Caco-2 (cell line): ENCODE measurements at regions not wholly inside any gene's neighbourhood (a gene's known extent, or its start where the extent isn't known, plus 50 kb on each side); places are given as distances from the start of the nearest gene placed in this dataset.

Experiments used
- BruUV-seq: library from RNA; stranded (reverse); fragments of 400-500 nt; replicated peaks from 2 replicates; lab custom pipeline; 2021; lab: Mats Ljungman, UMichigan
- CTCF ChIA-PET: fragments of 300-600 bp; sonication (Branson Sonifier 250); formaldehyde crosslinking; loops from one replicate; lab custom pipeline; 2022; ENCODE audit warnings: antibody characterized with exemption; lab: Charles Lee
- POLR2A ChIA-PET: fragments of 300-600 bp; sonication (Branson Sonifier 250); formaldehyde crosslinking; loops from one replicate; lab custom pipeline; 2022; ENCODE audit warnings: antibody characterized with exemption; lab: Charles Lee
- DNase-seq, 2 experiments: peaks; one replicate each; pipeline versions ENCODE4 v3.0.0 to v3.0.0-alpha.2; 2020 to 2022
- H3K27me3 ChIP-seq: replicated peaks from 2 replicates; pipeline ENCODE4 v1.6.0; 2011; ENCODE audit warnings: low read length; ENCODE audit not compliant: control insufficient read depth, insufficient read depth
- H3K36me3 ChIP-seq: 2 replicates; pipeline ENCODE4 v1.5.1; 2011; ENCODE audit warnings: low read length; ENCODE audit not compliant: control insufficient read depth, insufficient read depth
- H3K4me1 ChIP-seq: fragments of 250-450 bp; sonication (Bioruptor Pico); 2 replicates; pipeline ENCODE4 v1.5.1; 2020; ENCODE audit warnings: mild to moderate bottlenecking
- H3K4me3 ChIP-seq: 2 replicates; pipeline ENCODE4 v1.5.1; 2011; ENCODE audit warnings: low read depth, mild to moderate bottlenecking, control low read depth, low read length
- H3K9me3 ChIP-seq: fragments of 250-450 bp; sonication (Bioruptor Pico); 2 replicates; pipeline ENCODE4 v1.5.1; 2020; ENCODE audit warnings: mild to moderate bottlenecking, moderate library complexity
- H3K27ac Mint-ChIP-seq: one replicate; pipeline ENCODE4 v1.8.0; 2022; ENCODE audit warnings: mixed read lengths; ENCODE audit not compliant: unreplicated experiment
- H3K27me3 Mint-ChIP-seq: one replicate; pipeline ENCODE4 v1.8.0; 2022; ENCODE audit warnings: mixed read lengths; ENCODE audit not compliant: insufficient read depth, unreplicated experiment
- H3K36me3 Mint-ChIP-seq: one replicate; pipeline ENCODE4 v1.8.0; 2022; ENCODE audit warnings: mild to moderate bottlenecking, mixed read lengths; ENCODE audit not compliant: insufficient read depth, unreplicated experiment
- H3K4me1 Mint-ChIP-seq: one replicate; pipeline ENCODE4 v1.8.0; 2022; ENCODE audit warnings: low read depth, mixed read lengths; ENCODE audit not compliant: unreplicated experiment
- H3K4me3 Mint-ChIP-seq: one replicate; pipeline ENCODE4 v1.8.0; 2022; ENCODE audit warnings: mild to moderate bottlenecking, moderate library complexity, mixed read lengths; ENCODE audit not compliant: unreplicated experiment
- H3K9me3 Mint-ChIP-seq: one replicate; pipeline ENCODE4 v1.8.0; 2022; ENCODE audit warnings: mixed read lengths; ENCODE audit not compliant: unreplicated experiment
- CTCF ChIP-seq, 2 experiments: fragments of 200-600 bp in 1 of 2; IDR thresholded peaks; 1 replicate in 1 of 2; 2 replicates in 1 of 2; pipeline versions ENCODE4 v1.5.1 to v1.8.0; 2011 to 2022; ENCODE audit warnings: antibody characterized with exemption in 1 of 2, control low read depth in 1 of 2, inconsistent platforms in 1 of 2, low read depth in 1 of 2, low read length in 1 of 2, mild to moderate bottlenecking in 1 of 2, moderate library complexity in 1 of 2; ENCODE audit not compliant: insufficient read depth in 1 of 2, severe bottlenecking in 1 of 2, unreplicated experiment in 1 of 2
- intact Hi-C: fragments of 100-400 bp; cut with micrococcal nuclease; formaldehyde crosslinking; loops from one replicate; pipeline ENCODE4 v1.10.0; 2022; ENCODE audit not compliant: unreplicated experiment

- Histone ChIP-seq H3K4me1 (no peaks in the 10 kb centered on the region), H3K27me3 (no peaks in the 10 kb centered on the region), H3K9me3 (no peaks in the 10 kb centered on the region), H3K36me3 (no peaks in the 10 kb centered on the region), H3K4me3 (no peak overlapping the region)
- CTCF ChIA-PET: no interaction called here
- no peaks in the 10 kb centered on the region for H3K36me3 Mint-ChIP-seq
- peaks cover 6% of the 10 kb centered on the region for H3K9me3 Mint-ChIP-seq
- no peak overlapping the region for H3K27ac Mint-ChIP-seq
- no peak for TF ChIP-seq CTCF (IDR thresholded peaks at IDR 0.05; ENCODE audit: insufficient read depth in 1 of 2, low read depth in 1 of 2, low read length in 1 of 2, severe bottlenecking in 1 of 2, unreplicated experiment in 1 of 2)
- no peaks in the 10 kb centered on the region for H3K4me1 Mint-ChIP-seq
- intact Hi-C loops: no loop called here
- BruUV-seq: no TSS peak
- no peak overlapping the region for H3K4me3 Mint-ChIP-seq
- POLR2A ChIA-PET: no interaction called here
- no peaks in the 10 kb centered on the region for H3K27me3 Mint-ChIP-seq
- no peak for DNase-seq
These were observed 227.7 kb downstream of the CRPPA start for GRCh38 chr7:16193631-16194030.

- Histone ChIP-seq H3K36me3 (no peaks in the 10 kb centered on the region), H3K9me3 (no peaks in the 10 kb centered on the region), H3K27me3 (no peaks in the 10 kb centered on the region), H3K4me1 (no peaks in the 10 kb centered on the region), H3K4me3 (no peak overlapping the region)
- BruUV-seq: no TSS peak
- no peaks in the 10 kb centered on the region for H3K36me3 Mint-ChIP-seq
- peaks cover 9% of the 10 kb centered on the region for H3K9me3 Mint-ChIP-seq
- no peak for DNase-seq
- TF ChIP-seq CTCF (IDR thresholded peaks at IDR 0.05; ENCODE audit: insufficient read depth in 1 of 2, low read depth in 1 of 2, low read length in 1 of 2, severe bottlenecking in 1 of 2, unreplicated experiment in 1 of 2): no peak
- no peaks in the 10 kb centered on the region for H3K4me1 Mint-ChIP-seq
- intact Hi-C loops: no loop called here
- H3K27me3 Mint-ChIP-seq: no peaks in the 10 kb centered on the region
- H3K4me3 Mint-ChIP-seq: no peak overlapping the region
- no peak overlapping the region for H3K27ac Mint-ChIP-seq
- ChIA-PET POLR2A (no interaction called here), CTCF (no interaction called here)
These were observed 232.2 kb downstream of the CRPPA start for GRCh38 chr7:16189026-16189715.

GRCh38 chr7:16187131-16187530 is 234.2 kb downstream of the CRPPA start:
- TF ChIP-seq CTCF (IDR thresholded peaks at IDR 0.05; ENCODE audit: insufficient read depth in 1 of 2, low read depth in 1 of 2, low read length in 1 of 2, severe bottlenecking in 1 of 2, unreplicated experiment in 1 of 2): no peak
- Histone ChIP-seq H3K4me1 (no peaks in the 10 kb centered on the region), H3K9me3 (no peaks in the 10 kb centered on the region), H3K4me3 (no peak overlapping the region), H3K36me3 (no peaks in the 10 kb centered on the region), H3K27me3 (no peaks in the 10 kb centered on the region)
- H3K27me3 Mint-ChIP-seq: no peaks in the 10 kb centered on the region
- H3K36me3 Mint-ChIP-seq: no peaks in the 10 kb centered on the region
- DNase-seq: no peak
- no TSS peak for BruUV-seq
- intact Hi-C loops: no loop called here
- H3K27ac Mint-ChIP-seq: no peak overlapping the region
- ChIA-PET POLR2A (no interaction called here), CTCF (no interaction called here)
- H3K4me3 Mint-ChIP-seq: no peak overlapping the region
- peaks cover 8% of the 10 kb centered on the region for H3K4me1 Mint-ChIP-seq
- peaks cover 9% of the 10 kb centered on the region for H3K9me3 Mint-ChIP-seq
